Activated T-helper 17 cell treated with anti-CD3 and anti-CD28 coated beads, Interleukin-2, amount 50 U/mL, for 72 hours (primary cell): ENCODE measurements at regions not wholly inside any gene's neighbourhood (a gene's known extent, or its start where the extent isn't known, plus 50 kb on each side); places are given as distances from the start of the nearest gene placed in this dataset.

Experiments used
- ATAC-seq: fragments of 150-1000 bp; cut with Tn5 transposase; replicated peaks from 2 replicates; pipeline ENCODE4 v1.10.0; 2021; ENCODE audit warnings: mild to moderate bottlenecking, moderate library complexity
- H3K27ac Mint-ChIP-seq: one replicate; pipeline ENCODE4 v1.8.0; 2022; ENCODE audit warnings: mixed read lengths
- H3K27me3 Mint-ChIP-seq: one replicate; pipeline ENCODE4 v1.8.0; 2022; ENCODE audit warnings: mixed read lengths
- H3K36me3 Mint-ChIP-seq: one replicate; pipeline ENCODE4 v1.8.0; 2022; ENCODE audit warnings: low read depth, mild to moderate bottlenecking, mixed read lengths
- H3K4me1 Mint-ChIP-seq: one replicate; pipeline ENCODE4 v1.8.0; 2022; ENCODE audit warnings: mixed read lengths
- H3K4me3 Mint-ChIP-seq: one replicate; pipeline ENCODE4 v1.8.0; 2022; ENCODE audit warnings: mild to moderate bottlenecking, mixed read lengths
- H3K9me3 Mint-ChIP-seq: one replicate; pipeline ENCODE4 v1.8.0; 2022; ENCODE audit warnings: mixed read lengths

DNA sequence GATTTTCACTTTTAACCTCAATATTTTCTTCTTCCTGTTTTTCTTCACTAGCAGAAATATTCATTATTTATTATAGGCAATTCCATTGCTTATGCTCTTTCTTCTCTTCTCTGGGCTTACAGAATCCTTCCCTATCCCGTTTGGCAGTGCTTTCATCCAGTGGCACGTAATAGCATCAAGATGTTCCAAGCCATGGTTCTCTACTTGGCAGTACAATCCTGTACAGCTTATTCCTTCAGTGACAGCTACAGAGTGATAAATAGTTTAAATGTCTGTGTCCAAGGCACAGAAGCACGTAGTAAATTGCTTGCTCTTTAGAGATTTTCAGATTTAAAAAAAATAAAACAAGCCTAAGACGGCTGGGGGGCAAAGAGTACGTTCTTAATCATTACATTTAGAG is 1964.3 kb downstream of the SUCLG1 start:
- Mint-ChIP-seq H3K27me3 (no peaks in the 10 kb centered on the region), H3K9me3 (peaks cover 6% of the 10 kb centered on the region), H3K36me3 (no peaks in the 10 kb centered on the region), H3K4me1 (no peaks in the 10 kb centered on the region), H3K27ac (no peak overlapping the region), H3K4me3 (no peak overlapping the region)
- no peak for ATAC-seq

DNA sequence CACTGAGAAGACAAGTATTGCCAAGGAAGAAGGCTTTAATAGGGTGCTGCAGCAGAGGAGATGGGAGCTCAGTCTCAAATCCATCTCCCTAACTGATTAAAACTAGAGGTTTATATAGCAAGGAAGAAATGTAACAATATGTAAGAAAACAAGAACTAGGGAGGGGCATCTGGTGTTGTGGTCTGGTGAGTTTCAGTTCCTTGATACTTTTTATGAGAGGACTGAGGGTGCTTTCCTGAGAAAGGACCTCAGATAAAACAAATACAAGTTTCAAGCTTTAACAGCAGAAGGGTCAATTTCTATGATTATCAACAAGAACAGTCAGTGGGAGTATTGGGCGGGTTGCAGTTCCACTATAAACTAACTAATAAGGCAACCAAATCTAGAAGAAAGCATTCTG is 1967.5 kb downstream of the SUCLG1 start:
- ATAC-seq, result no peak
- no peak overlapping the region for H3K27ac Mint-ChIP-seq
- no peak overlapping the region for H3K4me3 Mint-ChIP-seq
- H3K27me3 Mint-ChIP-seq, result no peaks in the 10 kb centered on the region
- no peaks in the 10 kb centered on the region for H3K36me3 Mint-ChIP-seq
- H3K9me3 Mint-ChIP-seq, result peaks cover 6% of the 10 kb centered on the region
- H3K4me1 Mint-ChIP-seq, result no peaks in the 10 kb centered on the region

DNA sequence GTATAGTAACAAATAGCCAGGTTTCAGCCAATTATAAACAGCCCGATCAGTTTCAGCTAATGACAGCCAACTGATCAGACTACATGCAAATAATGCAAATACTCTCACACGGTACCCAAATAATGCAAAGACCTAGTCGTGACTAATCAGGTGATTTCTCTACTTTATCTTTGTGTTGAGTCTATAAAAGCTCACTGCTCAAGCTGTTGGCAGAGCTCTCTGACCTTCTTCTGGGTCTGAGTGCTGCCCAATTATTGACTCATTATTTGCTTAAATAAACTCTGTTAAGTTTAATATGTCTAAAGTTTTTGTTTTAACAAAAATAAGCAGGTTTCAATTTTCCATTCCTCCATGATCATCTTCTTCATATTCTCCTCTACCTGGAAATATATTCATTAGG is 1971.7 kb downstream of the SUCLG1 start:
- Mint-ChIP-seq H3K27ac (no peak overlapping the region), H3K4me1 (no peaks in the 10 kb centered on the region), H3K36me3 (no peaks in the 10 kb centered on the region), H3K9me3 (peaks cover 6% of the 10 kb centered on the region), H3K4me3 (no peak overlapping the region), H3K27me3 (no peaks in the 10 kb centered on the region)
- ATAC-seq, result no peak

DNA sequence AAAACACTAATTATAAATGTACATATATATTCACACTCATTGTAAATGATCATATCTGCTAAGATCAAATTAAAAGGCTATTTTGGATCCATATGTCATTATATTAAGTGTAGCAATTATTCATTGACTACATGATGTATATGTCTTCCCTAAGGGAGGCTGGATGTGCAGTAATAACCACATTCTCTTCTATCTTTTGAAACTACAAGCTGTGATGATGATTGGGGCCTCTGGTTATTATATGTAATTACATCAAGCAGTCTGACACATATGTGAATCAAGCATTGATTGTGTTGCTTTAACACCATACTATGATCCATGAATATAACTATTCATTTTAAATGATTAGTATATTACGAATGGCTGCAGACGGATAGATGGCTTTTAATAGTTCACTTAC is 1973.4 kb downstream of the SUCLG1 start:
- no peaks in the 10 kb centered on the region for H3K27me3 Mint-ChIP-seq
- H3K36me3 Mint-ChIP-seq, result no peaks in the 10 kb centered on the region
- H3K4me3 Mint-ChIP-seq, result no peak overlapping the region
- H3K27ac Mint-ChIP-seq, result no peak overlapping the region
- H3K4me1 Mint-ChIP-seq, result no peaks in the 10 kb centered on the region
- ATAC-seq, result no peak
- peaks cover 6% of the 10 kb centered on the region for H3K9me3 Mint-ChIP-seq

DNA sequence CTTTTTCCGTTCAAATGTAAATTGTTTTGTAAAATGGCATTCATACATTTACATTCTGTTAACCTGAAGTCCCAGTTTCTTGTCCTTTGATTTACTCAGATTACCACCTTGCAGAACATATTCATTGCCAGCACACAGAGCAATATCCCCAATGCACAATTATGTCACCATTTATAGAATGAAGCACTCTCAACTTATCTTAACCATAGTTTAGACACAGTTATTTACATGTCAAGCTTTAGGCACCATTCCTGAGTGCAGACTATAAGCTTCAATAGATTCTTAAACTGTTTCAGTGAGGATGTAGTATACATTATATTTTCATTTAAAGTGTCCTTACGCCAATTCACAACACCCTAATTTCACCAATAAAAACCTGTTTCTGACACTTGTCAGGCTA is 1977.9 kb downstream of the SUCLG1 start:
- Mint-ChIP-seq H3K9me3 (peaks cover 10% of the 10 kb centered on the region), H3K36me3 (no peaks in the 10 kb centered on the region), H3K27me3 (no peaks in the 10 kb centered on the region), H3K27ac (no peak overlapping the region), H3K4me1 (no peaks in the 10 kb centered on the region), H3K4me3 (no peak overlapping the region)
- ATAC-seq, result no peak

DNA sequence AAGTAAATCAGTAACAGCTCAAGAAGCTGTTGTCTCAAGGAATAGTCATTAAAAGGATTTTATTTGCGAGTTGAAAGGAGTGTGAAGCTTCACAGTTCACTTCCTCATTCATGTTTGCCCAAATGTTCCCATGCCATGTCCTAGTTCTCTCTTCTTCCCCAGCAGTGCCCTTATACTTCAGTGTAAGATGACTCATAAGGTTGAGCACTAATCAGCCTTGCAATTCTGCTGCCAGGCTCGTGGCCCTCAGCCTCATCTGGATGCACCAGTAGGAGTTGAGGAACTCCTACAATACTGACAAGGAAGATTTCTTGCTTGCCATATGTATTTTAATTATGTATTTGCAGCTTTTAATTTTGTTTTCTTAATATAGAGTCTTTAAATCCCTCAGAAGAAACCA is 1980.4 kb downstream of the SUCLG1 start:
- Mint-ChIP-seq H3K4me1 (no peaks in the 10 kb centered on the region), H3K27me3 (no peaks in the 10 kb centered on the region), H3K27ac (no peak overlapping the region), H3K9me3 (peaks cover 5% of the 10 kb centered on the region), H3K4me3 (no peak overlapping the region), H3K36me3 (no peaks in the 10 kb centered on the region)
- ATAC-seq, result no peak

DNA sequence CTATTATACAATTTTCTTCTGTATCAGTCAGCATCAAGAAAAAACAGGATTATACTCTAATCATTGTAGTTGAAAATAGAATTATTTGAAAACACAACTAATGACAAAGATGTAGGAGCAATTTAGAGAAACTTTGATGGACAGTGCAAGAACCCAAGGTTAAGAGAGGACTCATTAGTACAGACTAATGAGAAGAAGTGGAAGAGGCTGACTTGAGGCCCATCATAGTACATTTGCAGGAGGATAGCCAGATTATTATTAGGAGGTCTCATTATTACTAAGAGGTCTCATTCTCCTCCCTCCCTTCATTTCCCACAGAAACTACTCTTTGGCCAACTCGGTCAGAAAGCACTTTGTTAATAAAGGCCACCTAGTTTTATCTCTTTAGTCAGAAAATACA is 1983.0 kb downstream of the SUCLG1 start:
- no peak for ATAC-seq
- H3K36me3 Mint-ChIP-seq, result no peaks in the 10 kb centered on the region

DNA sequence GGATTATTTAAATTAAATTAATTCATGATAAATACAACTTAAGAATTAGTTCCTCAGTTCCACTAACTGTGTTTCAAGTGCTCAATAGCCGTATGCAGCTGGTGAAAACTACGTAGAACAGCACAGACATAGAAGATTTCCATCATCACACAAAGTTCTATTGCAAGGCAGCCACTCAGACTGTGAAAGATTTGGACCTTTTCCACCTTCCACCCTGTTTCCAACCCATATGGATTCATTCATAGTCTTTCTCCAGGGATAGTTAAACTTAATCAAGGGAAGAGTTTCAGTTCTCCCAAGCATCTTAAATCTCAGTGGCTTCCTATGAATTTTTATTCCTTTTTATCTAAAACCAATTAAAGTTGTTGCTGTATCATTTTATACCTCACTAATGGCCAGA is 2030.8 kb downstream of the SUCLG1 start:
- ATAC-seq, result no peak
- H3K27me3 Mint-ChIP-seq, result no peaks in the 10 kb centered on the region
- H3K9me3 Mint-ChIP-seq, result peaks cover 3% of the 10 kb centered on the region
- no peaks in the 10 kb centered on the region for H3K36me3 Mint-ChIP-seq
- H3K4me1 Mint-ChIP-seq, result no peaks in the 10 kb centered on the region
- H3K27ac Mint-ChIP-seq, result no peak overlapping the region
- no peak overlapping the region for H3K4me3 Mint-ChIP-seq

More for the DNA sequence above, 1983.0 kb downstream of the SUCLG1 start:
- Mint-ChIP-seq H3K4me1 (no peaks in the 10 kb centered on the region), H3K4me3 (no peak overlapping the region), H3K27me3 (no peaks in the 10 kb centered on the region), H3K27ac (no peak overlapping the region), H3K9me3 (peaks cover 8% of the 10 kb centered on the region)

DNA sequence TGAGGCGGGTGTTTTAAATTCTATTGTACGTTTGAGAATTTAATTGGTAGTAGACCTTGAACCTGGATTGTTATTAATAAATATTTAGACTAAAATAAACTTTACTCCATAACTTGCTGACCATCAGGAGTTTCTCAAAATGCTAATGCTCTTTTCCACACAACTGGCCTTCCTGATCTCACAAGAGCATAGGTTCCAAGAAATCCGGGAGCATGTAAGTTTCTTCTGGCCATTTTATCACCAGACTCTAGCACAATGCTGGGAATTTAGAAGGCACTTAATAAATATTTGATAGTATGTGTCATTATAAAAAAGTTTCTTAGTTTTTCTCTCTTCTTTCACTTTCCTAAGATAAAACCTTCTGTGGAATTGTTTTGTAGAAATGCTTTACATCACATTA is 2047.1 kb downstream of the SUCLG1 start:
- Mint-ChIP-seq H3K4me3 (no peak overlapping the region), H3K27me3 (no peaks in the 10 kb centered on the region), H3K27ac (no peak overlapping the region), H3K4me1 (no peaks in the 10 kb centered on the region), H3K9me3 (peaks cover 4% of the 10 kb centered on the region), H3K36me3 (no peaks in the 10 kb centered on the region)
- ATAC-seq, result no peak

DNA sequence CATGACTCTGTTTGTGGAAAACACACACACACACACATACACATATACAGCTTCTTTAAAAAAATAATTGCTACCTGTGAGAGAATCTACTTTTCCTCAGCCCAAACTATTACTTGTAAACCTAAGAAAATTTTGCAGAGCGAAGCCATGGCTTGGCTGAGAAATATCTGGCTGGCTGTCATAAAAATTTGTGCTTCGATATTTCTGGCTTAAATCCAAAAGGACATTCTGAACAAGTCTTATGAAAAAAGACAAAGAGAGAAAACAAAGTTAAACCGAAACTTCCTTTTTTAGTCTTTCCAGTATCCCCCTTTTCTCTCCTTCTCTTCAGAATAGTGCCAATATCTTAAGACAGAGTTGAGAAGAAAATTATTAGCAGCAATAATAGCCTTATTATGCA is 2048.0 kb downstream of the SUCLG1 start:
- Mint-ChIP-seq H3K36me3 (no peaks in the 10 kb centered on the region), H3K27me3 (no peaks in the 10 kb centered on the region)

DNA sequence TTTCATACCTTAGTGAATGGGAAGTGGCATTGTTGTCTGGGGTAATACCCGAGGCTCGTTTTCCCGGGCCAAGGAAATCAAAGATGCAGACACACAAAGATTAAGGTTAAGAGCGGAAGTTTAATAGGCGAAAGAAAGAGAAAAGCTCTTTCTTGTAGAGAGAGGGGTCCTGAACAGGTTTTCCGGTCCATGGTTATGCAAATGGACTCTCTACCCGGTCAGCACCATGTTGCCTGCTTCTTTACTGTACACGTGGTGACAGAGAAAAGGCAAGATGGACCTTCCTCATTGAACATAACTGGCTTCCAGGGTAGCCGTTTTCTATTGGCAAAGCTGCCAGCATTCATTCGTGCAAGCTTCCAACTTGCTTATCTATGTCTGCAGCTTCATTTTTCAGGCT is 2063.5 kb downstream of the SUCLG1 start:
- Mint-ChIP-seq H3K27ac (no peak overlapping the region), H3K27me3 (no peaks in the 10 kb centered on the region), H3K9me3 (peaks cover 13% of the 10 kb centered on the region), H3K4me1 (no peaks in the 10 kb centered on the region), H3K4me3 (no peak overlapping the region), H3K36me3 (no peaks in the 10 kb centered on the region)
- no peak for ATAC-seq

More for the DNA sequence above, 2048.0 kb downstream of the SUCLG1 start:
- no peak overlapping the region for H3K27ac Mint-ChIP-seq
- no peak overlapping the region for H3K4me3 Mint-ChIP-seq
- no peaks in the 10 kb centered on the region for H3K4me1 Mint-ChIP-seq
- ATAC-seq, result no peak
- H3K9me3 Mint-ChIP-seq, result peaks cover 4% of the 10 kb centered on the region

DNA sequence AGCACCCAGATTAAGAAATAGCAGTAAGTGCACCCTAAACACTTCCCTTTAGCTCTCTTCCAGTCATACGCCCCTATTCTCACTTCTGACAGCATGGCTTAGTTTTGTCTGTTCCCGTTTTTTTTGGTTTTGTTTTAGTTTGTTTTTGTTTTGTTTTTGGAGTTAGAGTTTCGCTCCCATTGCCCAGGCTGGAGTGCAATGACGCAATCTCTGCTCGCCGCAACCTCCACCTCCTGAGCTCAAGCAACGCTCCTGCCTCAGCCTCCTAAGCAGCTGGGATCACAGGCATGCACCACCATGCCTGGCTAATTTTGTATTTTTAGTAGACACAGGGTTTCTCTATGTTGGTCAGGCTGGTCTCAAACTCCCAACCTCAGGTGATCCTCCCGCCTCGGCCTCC is 2067.7 kb downstream of the SUCLG1 start:
- Mint-ChIP-seq H3K27ac (no peak overlapping the region), H3K9me3 (peaks cover 15% of the 10 kb centered on the region), H3K4me1 (no peaks in the 10 kb centered on the region), H3K4me3 (no peak overlapping the region), H3K36me3 (no peaks in the 10 kb centered on the region), H3K27me3 (no peaks in the 10 kb centered on the region)
- no peak for ATAC-seq

DNA sequence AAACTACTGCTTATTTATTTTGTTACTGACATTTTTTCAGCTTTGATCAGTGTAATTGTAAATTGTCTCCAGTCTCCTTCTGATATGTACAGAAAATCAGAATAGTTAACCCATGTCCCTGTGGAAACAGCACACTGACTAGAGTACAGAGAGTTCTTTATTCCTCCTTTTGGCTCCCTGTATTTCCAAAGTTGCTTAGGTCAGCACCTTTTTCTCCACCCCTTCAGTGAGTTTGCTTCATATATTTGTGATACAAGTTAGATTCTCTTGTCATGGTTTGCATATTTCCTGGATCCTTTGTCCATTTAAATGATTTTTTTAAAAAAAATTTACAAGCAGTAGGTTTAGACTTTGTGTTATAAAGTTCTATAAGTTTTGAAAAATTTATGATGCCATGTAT is 2051.1 kb upstream of the LRRTM1 start:
- no peaks in the 10 kb centered on the region for H3K4me1 Mint-ChIP-seq
- ATAC-seq, result no peak
- no peak overlapping the region for H3K4me3 Mint-ChIP-seq
- no peaks in the 10 kb centered on the region for H3K36me3 Mint-ChIP-seq
- H3K9me3 Mint-ChIP-seq, result peaks cover 12% of the 10 kb centered on the region
- H3K27me3 Mint-ChIP-seq, result no peaks in the 10 kb centered on the region
- no peak overlapping the region for H3K27ac Mint-ChIP-seq

DNA sequence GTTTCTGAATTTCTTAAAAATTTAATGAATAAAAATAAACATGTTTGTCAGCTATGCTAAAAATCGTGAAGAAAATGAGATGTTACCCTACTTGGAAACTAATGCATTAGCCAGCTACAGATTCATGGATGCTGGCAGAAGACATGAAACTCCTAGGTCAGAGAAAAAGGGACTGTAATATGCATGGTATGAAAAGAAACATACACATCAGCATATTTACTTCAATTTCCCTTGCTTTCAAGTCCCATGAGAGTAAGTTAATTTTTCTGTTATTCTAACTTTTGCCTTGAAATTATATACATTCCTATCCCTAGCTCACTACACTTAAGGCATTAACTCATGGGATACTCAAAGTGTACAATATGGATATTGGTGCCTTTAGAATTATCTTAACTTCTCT is 2041.4 kb upstream of the LRRTM1 start:
- no peak for ATAC-seq
- Mint-ChIP-seq H3K9me3 (peaks cover 4% of the 10 kb centered on the region), H3K4me3 (no peak overlapping the region), H3K27me3 (no peaks in the 10 kb centered on the region), H3K4me1 (no peaks in the 10 kb centered on the region), H3K27ac (no peak overlapping the region), H3K36me3 (no peaks in the 10 kb centered on the region)

DNA sequence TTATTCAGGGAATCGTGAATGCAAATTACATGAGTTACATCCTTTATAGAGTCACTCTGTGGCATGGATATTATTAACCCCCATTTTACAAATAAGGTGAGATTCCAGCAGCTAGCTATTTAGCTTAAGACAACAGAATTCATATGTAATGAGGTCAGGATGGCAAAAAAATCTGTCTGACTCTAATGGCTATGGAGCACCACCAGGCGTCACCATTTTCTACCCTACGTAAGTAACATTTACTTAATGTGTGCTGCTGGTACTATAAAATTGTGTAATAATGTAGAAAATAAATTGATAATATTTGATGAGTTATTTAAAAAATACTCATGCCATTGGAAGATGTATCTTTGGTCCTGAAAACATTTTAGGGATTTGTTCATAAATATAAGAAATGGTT is 2040.1 kb upstream of the LRRTM1 start:
- no peak overlapping the region for H3K27ac Mint-ChIP-seq
- no peaks in the 10 kb centered on the region for H3K4me1 Mint-ChIP-seq
- H3K4me3 Mint-ChIP-seq, result no peak overlapping the region
- H3K9me3 Mint-ChIP-seq, result no peaks in the 10 kb centered on the region
- no peaks in the 10 kb centered on the region for H3K36me3 Mint-ChIP-seq
- ATAC-seq, result no peak
- no peaks in the 10 kb centered on the region for H3K27me3 Mint-ChIP-seq

DNA sequence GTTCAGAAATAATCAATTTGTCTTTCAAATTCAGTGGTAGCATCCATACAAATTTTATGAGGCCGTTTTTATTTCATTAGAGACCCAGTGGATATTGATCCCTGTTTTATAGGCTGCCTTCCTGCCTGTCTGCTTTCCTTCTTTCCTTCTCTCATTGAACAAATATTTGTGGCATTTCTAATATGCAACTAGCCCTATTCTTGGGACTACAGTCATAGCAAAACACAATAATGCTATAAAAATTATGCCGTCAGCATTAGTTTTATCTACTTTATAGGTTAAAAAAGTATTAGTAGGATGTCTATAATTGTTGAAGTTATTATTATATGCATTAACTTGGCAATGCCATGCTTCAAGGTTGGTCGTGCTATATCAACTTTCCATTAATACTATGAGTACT is 2037.8 kb upstream of the LRRTM1 start:
- Mint-ChIP-seq H3K27me3 (no peaks in the 10 kb centered on the region), H3K9me3 (no peaks in the 10 kb centered on the region), H3K4me1 (no peaks in the 10 kb centered on the region), H3K4me3 (no peak overlapping the region), H3K27ac (no peak overlapping the region), H3K36me3 (no peaks in the 10 kb centered on the region)
- no peak for ATAC-seq
